Peyer's patch (tissue), 4 donors: ENCODE measurements at regions not wholly inside any gene's neighbourhood (a gene's known extent, or its start where the extent isn't known, plus 50 kb on each side); places are given as distances from the start of the nearest gene placed in this dataset.
"Not testable (repeated sequence)": the region's sequence is repeated elsewhere in the genome, so short reads cannot be mapped to it uniquely, and the experiment has no call there.

Experiments
- DNase-seq, 3 donors: peaks; one replicate each; pipeline ENCODE4 v3.0.0-alpha.2; 2017 to 2019
- H3K27ac ChIP-seq, 4 donors: fragments of 200-600 bp; sonication (generic); one replicate each; pipeline ENCODE4 v1.5.1; 2016 to 2019
- H3K27me3 ChIP-seq, 2 donors: fragments of 200-600 bp; sonication (generic); one replicate each; pipeline ENCODE4 v1.5.1; 2019
- H3K36me3 ChIP-seq, 3 donors: fragments of 200-600 bp; sonication (generic); one replicate each; pipeline ENCODE4 v1.5.1; 2016 to 2019
- H3K4me1 ChIP-seq, 4 donors: fragments of 200-600 bp; sonication (generic); one replicate each; pipeline ENCODE4 v1.5.1; 2016 to 2019
- H3K4me3 ChIP-seq, 4 donors: fragments of 200-600 bp; sonication (generic); 1 replicate in 3 of 4; 2 replicates in 1 of 4; pipeline ENCODE4 v1.5.1; 2016 to 2019; ENCODE audit warnings: mild to moderate bottlenecking in 1 of 4
- H3K9me3 ChIP-seq, 4 donors: fragments of 200-600 bp; sonication (generic); one replicate each; pipeline ENCODE4 v1.5.1; 2016 to 2019; ENCODE audit warnings: mild to moderate bottlenecking in 1 of 4
- POLR2A ChIP-seq, 2 donors: fragments of 450-650 bp; IDR thresholded peaks; one replicate each; pipeline ENCODE4 v1.5.1; 2017; ENCODE audit warnings: antibody characterized with exemption in 2 of 2, mild to moderate bottlenecking in 2 of 2, moderate library complexity in 2 of 2
- TF ChIP-seq, protein P1 (sequence below), 6 experiments: fragments of 450-650 bp in 4 of 6; fragments of 200-600 bp in 2 of 6; sonication (generic) in 1 of 6; IDR thresholded peaks; one replicate each; pipeline ENCODE4 v1.5.1; 2017 to 2019; ENCODE audit warnings: antibody characterized with exemption in 6 of 6, mild to moderate bottlenecking in 3 of 6, moderate library complexity in 1 of 6

GRCh38 chr2:88932686-88933085 is 241.2 kb downstream of the RPIA start:
- Histone ChIP-seq H3K4me3 (no peak overlapping the region), H3K27me3 (no peaks in the 10 kb centered on the region), H3K27ac (no peak overlapping the region), H3K36me3 (no peaks in the 10 kb centered on the region), H3K9me3 (no peaks in the 10 kb centered on the region), H3K4me1 (no peaks in the 10 kb centered on the region)
- TF ChIP-seq, protein P1, sequence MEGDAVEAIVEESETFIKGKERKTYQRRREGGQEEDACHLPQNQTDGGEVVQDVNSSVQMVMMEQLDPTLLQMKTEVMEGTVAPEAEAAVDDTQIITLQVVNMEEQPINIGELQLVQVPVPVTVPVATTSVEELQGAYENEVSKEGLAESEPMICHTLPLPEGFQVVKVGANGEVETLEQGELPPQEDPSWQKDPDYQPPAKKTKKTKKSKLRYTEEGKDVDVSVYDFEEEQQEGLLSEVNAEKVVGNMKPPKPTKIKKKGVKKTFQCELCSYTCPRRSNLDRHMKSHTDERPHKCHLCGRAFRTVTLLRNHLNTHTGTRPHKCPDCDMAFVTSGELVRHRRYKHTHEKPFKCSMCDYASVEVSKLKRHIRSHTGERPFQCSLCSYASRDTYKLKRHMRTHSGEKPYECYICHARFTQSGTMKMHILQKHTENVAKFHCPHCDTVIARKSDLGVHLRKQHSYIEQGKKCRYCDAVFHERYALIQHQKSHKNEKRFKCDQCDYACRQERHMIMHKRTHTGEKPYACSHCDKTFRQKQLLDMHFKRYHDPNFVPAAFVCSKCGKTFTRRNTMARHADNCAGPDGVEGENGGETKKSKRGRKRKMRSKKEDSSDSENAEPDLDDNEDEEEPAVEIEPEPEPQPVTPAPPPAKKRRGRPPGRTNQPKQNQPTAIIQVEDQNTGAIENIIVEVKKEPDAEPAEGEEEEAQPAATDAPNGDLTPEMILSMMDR (IDR thresholded peaks at IDR 0.05) = no peak
- TF ChIP-seq POLR2A (IDR thresholded peaks at IDR 0.05) = no peak
- no peak for DNase-seq

DNA sequence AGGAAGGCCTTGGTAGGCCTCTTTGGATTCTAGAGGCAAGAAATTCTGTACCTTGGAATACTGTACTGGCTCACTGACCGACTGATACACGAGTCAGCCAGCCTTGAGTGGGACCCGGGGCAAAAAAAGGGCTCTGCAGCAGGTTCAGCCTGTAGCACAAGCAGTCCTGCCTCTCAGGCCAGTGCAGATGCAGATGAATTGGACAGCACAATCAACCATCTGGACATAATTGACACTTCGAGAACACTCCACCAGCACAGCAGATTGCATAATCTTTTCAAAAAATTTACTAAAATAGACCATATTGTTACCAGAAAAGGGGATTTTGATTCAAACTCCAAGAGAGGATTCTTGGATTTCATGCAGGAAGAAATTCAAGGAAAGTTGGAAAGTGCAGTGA is 241.6 kb downstream of the RPIA start:
- no peaks in the 10 kb centered on the region for H3K4me1 ChIP-seq
- H3K9me3 ChIP-seq = no peaks in the 10 kb centered on the region
- H3K36me3 ChIP-seq = no peaks in the 10 kb centered on the region
- no peaks in the 10 kb centered on the region for H3K27me3 ChIP-seq
- no peak for DNase-seq
- TF ChIP-seq, protein P1 (IDR thresholded peaks at IDR 0.05) = no peak
- no peak for TF ChIP-seq POLR2A (IDR thresholded peaks at IDR 0.05)
- no peak overlapping the region for H3K27ac ChIP-seq
- no peak overlapping the region for H3K4me3 ChIP-seq

GRCh38 chr2:88933980-88934379 is 242.5 kb downstream of the RPIA start:
- Histone ChIP-seq H3K4me3 (no peak overlapping the region), H3K27ac (no peak overlapping the region), H3K9me3 (no peaks in the 10 kb centered on the region), H3K36me3 (no peaks in the 10 kb centered on the region), H3K4me1 (no peaks in the 10 kb centered on the region), H3K27me3 (no peaks in the 10 kb centered on the region)
- no peak for TF ChIP-seq POLR2A (IDR thresholded peaks at IDR 0.05)
- TF ChIP-seq, protein P1 (IDR thresholded peaks at IDR 0.05) = peak in 1 of 6 experiments; percentile 8
- DNase-seq = no peak

- H3K36me3 ChIP-seq, DNase-seq, H3K4me1 ChIP-seq, H3K27ac ChIP-seq, H3K27me3 ChIP-seq, H3K4me3 ChIP-seq, H3K9me3 ChIP-seq: not testable (repeated sequence)
- TF ChIP-seq, protein P1 (IDR thresholded peaks at IDR 0.05) = peak in 1 of 6 experiments; percentile 10
These were observed 249.7 kb downstream of the RPIA start for GRCh38 chr2:88941178-88941577.

- Histone ChIP-seq H3K27ac (no peak overlapping the region), H3K4me1 (no peaks in the 10 kb centered on the region), H3K4me3 (no peak overlapping the region), H3K9me3 (no peaks in the 10 kb centered on the region), H3K27me3 (no peaks in the 10 kb centered on the region), H3K36me3 (no peaks in the 10 kb centered on the region)
- TF ChIP-seq, protein P1 (IDR thresholded peaks at IDR 0.05) = no peak
- no peak for DNase-seq
These were observed 251.3 kb downstream of the RPIA start for GRCh38 chr2:88942798-88943197.

GRCh38 chr2:88949336-88949735 is 257.9 kb downstream of the RPIA start:
- H3K9me3 ChIP-seq = no peaks in the 10 kb centered on the region
- no peaks in the 10 kb centered on the region for H3K27me3 ChIP-seq
- H3K27ac ChIP-seq = no peak overlapping the region
- no peaks in the 10 kb centered on the region for H3K36me3 ChIP-seq
- no peaks in the 10 kb centered on the region for H3K4me1 ChIP-seq
- TF ChIP-seq POLR2A (IDR thresholded peaks at IDR 0.05) = no peak
- TF ChIP-seq, protein P1 (IDR thresholded peaks at IDR 0.05) = no peak
- no peak overlapping the region for H3K4me3 ChIP-seq
- no peak for DNase-seq
